NCI-H1048 (cell line): ENCODE measurements at regions not wholly inside any gene's neighbourhood (a gene's known extent, or its start where the extent isn't known, plus 50 kb on each side); places are given as distances from the start of the nearest gene placed in this dataset.
"Not testable (repeated sequence)": the region's sequence is repeated elsewhere in the genome, so short reads cannot be mapped to it uniquely, and the experiment has no call there.

Experiments
- DNase-seq: peaks from one replicate; lab custom pipeline; 2025; lab: John Stamatoyannopoulos, UW

DNA sequence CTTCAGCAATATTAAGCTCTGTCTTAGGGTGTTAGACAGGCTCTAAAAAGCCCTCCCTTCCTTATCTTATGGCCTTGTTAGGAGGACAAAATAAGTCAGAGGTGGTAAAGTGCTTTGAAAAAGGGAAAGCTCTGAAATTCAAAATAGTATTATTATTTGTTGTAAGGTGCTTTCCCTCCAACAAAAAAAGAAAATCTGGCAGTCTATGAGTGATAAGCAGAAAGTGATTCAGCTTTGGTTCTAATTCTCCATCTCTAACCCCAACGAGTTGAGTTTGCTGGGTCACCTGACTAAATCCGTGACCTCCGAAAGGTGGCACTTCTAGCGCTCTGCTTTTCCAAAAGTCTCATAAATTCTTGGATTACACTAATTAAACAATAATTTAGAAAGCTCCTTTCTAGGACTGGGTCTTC is 305.1 kb downstream of the BCL2L11 start:
- DNase-seq, result not testable (repeated sequence)

DNA sequence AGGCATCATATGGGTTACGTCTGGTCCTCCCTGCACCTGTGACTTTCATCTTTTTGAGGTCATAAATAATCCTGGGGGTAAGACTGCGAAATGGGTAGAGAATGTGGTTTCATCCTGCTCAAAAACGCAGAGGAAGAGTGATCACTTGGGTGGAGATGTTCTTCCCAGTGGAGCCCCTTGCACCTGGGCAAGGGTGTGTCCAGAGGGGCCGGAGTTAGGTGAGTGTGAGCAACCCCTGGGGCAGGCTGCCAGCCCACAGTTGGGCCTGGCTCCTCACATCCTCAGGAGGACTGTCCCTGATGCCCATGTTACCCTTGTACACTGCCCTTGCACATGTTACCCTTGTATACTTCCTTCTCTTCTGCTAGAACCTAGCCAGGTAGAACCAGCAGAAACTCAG is 306.6 kb downstream of the BCL2L11 start:
- not testable (repeated sequence) for DNase-seq

GRCh38 chr2:111428915-111429314 is 308.2 kb downstream of the BCL2L11 start:
- DNase-seq, result not testable (repeated sequence)

DNA sequence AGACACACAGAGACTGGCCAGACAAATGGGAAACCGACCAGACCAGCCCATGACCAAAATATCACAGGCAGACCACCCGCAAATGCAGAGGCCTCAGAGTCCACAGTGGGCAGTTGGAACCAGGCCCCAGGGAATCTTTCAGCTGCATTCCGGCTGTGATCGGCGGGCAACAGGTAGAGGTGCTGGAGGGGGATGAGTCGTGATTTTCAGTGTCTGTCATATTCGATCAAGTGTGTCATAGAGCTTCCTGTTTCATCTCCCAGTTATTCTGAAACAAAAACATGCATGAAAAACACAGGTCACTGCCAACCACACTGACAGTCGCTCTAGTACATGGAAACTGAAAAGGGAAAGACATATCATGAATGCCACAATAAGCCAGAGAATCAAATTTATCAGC is 308.6 kb downstream of the BCL2L11 start:
- DNase-seq, result not testable (repeated sequence)

DNA sequence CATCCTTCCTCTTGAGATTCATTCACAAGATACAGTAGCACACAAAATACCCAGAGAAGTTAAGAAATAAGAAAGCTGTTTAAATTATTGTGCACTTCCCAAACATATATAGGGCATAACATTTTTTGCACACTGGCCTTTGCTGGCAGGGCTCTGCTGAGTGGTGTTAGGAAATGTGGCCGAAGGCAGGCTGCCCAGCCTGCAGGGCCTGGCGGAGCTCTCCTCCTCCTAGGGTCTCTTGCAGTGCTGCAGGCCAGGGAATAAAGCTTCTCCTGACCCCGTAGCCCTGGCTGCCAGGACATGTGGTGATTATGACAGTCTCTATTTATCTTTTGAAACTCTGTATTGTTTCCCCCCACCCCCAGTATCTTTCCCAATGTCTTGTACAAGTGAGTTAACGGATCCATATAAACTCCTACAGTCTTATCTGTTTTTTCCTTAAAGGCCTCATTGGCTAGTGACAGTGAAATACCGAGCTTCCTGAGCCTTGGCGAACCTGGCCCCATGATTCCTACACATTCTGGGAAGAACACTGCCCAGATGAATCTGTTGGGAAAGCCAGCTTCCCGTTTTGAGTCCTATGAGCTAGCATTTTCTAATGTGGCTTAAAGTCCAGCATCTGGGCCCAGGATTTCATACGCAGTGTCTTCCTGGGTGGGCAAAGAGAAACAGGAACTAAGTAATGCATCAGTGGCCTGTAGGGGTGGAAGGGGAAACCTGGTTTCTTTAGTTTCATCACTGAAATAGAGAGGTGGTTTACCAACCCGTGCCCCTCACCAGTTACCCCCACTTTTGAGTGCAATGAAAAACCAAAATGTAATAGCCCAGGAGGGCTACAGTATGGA is 310.3 kb downstream of the BCL2L11 start:
- not testable (repeated sequence) for DNase-seq

DNA sequence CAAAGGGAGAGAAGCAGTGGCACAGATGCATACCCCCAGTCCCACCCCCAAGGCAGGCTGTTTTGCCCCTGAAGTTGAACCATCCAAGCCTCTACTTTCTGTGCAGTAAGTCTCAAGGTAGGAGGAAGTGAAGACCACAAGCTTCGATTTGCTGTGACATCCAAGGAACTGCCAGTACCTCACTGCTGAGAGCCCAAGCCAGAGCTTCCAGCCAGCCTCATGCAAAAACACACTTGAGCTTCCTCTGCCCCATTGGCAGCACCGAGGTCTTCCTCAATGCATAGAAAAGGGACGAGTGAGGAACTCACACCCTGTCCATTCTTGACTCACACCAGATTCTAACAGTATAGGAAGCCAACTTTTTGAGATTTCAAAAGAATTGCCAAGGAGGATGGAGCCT is 311.7 kb downstream of the BCL2L11 start:
- DNase-seq, result not testable (repeated sequence)

DNA sequence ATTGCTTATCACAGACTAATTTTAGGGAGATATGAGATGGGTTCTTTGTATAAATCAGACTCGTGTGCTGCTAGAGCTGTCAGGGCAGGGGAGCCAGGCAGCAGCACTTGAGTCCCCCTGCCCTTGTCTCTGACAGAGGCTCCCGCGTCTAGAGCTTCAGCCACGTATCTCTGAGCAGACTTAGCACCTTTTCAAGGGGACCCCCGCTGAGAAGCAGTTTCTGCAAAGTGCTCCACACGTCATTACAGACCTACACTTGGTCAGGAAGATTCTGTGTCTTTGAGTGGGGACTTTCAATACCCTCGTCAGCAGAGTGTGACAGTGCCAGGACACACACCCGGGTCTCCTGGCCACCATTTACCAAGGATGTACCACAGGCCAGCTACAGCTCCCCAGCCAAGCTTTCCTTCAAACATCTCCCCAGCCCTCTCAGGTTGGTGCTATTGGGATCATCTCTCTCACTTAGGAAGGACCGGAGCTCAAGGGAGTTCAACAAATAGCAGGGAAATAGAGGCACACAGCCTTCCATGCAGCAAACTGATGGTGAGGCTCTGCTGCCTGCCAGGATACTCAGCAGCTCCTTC is 312.3 kb downstream of the BCL2L11 start:
- not testable (repeated sequence) for DNase-seq

DNA sequence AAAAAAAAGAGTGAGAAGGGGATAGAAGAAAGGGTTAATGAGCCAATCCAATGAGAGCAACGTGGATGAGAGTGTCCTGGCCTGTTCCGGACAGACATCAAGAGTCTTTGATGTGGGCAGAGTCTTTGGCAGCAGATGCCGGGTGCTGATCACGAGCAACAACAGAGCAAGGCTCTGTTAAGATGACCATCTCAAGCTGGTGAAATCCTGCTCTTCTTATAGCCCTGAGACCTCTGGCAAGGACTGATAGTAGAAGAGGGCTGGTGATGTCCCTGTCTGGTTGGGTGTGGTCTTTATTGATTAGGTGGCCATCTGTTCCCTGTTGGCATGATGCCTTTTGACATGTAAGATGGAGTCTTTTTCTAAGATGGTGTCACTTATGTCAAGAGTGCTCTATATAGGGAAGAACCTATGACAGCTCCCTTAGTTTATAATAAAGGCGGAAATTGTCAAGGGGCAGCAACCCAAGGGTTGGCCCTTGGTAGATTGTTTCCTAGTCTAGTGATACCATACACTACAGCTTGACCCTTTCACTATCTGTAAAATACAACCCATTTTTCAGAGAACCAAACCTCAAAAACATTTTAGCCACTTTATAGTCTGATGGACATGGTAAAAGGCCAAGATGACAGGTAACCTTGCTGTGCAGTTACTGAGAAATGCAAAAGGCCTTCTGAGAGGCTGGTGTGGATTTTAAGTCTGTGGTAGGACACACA is 313.3 kb downstream of the BCL2L11 start:
- DNase-seq, result not testable (repeated sequence)

DNA sequence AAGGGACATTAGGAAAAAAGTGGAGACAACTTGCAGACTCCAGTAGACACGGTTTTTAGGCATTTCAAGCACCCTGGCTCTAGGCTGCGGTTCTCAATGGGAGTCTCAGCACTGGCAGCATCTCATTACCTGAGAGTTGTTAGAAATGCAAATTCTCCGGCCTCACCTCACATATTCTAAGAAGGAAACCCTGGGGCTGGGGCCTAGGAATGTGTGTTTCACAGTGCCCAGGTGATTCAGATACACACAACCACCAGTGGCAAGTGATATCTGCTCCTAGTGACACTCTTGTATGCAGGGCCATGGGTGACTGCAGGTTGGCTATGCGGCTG is 313.9 kb downstream of the BCL2L11 start:
- not testable (repeated sequence) for DNase-seq

DNA sequence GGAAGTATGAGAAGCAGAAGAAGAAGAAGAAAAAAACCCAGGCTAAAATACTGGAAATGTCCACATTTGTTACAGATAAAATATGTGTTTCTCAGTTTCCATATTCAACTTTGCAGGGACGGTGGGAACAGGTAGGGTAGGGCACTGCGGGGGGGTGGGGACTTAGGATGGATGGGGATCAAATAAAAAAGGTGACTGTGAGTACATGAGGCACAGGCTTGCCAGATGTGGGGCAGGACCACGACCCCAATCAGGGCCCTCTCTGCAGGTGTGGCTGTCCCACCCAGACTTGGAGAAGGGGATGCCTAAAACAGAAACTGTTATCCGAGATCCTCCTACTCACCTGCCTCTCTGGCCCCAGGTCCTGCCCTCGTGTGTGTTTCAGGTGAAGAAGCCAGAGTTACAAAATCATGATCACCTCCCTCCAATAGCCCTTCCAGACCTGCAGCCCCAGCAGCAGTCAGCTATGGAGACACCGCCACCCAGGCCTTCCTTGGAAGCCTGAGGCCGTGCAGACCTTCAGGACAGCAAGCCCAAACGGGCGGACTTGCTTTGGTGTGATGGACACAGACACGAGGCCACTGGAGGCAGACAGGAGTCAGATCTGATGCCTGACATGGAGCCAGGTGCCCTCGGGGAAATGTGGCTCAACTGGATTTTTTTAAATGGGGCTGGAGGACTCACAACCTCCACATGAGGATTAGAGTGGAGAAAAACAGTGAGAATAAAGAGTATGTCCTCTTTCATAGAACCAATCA is 315.0 kb downstream of the BCL2L11 start:
- DNase-seq, result not testable (repeated sequence)

DNA sequence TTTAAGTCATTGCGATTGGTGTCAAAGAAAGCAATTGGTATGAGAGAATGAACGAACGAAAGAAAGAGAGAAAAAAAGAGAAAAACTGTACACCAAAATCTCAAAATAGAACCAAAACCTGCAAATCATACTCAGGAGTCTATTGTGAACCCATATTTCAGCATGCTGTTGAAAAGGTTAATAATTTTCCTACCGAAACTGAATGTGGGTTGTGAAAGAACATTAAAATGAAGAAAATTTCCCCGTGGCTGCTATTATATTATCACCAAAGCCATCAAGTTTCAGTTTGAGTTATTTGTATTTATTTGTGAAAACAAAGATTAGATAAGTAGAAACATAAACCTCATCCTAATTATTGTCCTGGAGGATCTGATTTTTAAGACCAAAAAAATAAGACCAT is 315.7 kb downstream of the BCL2L11 start:
- DNase-seq, result not testable (repeated sequence)

- DNase-seq, result not testable (repeated sequence)
Observed at GRCh38 chr2:111437288-111437990, 316.7 kb downstream of the BCL2L11 start.

GRCh38 chr2:111438161-111438560 is 317.4 kb downstream of the BCL2L11 start:
- not testable (repeated sequence) for DNase-seq

GRCh38 chr2:111439237-111439636 is 318.5 kb downstream of the BCL2L11 start:
- DNase-seq, result not testable (repeated sequence)

DNA sequence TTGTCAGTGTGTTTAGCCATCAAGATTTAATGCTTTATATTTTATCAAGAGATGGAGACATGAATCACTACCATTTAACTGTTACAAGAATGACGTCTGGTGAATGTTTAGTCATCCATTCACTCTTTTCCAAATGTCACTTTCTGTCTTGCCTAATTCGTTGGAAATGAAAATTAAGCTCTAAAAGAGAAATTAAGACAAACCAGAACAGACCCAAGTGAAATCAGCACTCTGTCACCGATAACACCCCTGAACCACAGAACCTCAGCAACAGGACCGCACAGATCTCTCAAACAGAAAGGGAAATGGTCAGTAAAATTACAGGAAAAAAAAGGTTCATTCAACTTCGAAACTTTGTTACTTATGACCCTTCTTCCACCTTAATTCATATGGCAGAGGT is 320.9 kb downstream of the BCL2L11 start:
- DNase-seq, result not testable (repeated sequence)

DNA sequence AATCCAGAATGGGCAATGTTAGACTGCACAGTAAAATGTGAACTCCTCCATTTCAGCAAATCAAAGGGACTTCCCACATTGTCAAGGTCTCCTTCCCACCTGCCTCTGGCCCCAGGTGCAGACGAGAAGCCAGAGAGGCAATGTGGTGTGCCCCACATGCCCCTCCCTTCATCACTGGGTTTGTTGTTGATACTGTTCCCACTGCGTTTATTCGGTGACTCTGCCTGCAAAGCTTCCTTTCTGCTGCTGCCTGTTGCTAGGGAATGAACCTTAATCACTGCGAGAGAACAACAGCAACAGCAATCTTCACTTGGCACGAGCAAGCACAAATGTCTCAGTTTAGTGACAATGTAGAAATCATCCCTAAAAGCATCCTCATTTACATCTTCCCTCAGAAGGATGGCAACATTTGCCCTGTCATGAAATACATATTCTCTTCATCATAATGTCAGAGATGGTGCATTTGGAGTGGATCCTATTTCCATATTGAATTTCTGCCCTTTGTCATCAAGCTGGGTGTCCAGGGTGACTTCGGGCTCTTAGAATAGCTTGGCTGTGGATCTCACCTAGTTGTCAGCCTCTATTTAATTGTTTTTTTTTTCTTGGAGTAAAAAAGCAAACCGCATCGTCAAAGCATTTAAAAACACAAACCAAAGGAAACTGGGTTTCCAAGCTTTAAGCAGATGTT is 322.2 kb downstream of the BCL2L11 start:
- not testable (repeated sequence) for DNase-seq

- not testable (repeated sequence) for DNase-seq
Observed at GRCh38 chr2:111444516-111444915, 323.8 kb downstream of the BCL2L11 start.

GRCh38 chr2:111445191-111445929 is 324.6 kb downstream of the BCL2L11 start:
- not testable (repeated sequence) for DNase-seq

DNA sequence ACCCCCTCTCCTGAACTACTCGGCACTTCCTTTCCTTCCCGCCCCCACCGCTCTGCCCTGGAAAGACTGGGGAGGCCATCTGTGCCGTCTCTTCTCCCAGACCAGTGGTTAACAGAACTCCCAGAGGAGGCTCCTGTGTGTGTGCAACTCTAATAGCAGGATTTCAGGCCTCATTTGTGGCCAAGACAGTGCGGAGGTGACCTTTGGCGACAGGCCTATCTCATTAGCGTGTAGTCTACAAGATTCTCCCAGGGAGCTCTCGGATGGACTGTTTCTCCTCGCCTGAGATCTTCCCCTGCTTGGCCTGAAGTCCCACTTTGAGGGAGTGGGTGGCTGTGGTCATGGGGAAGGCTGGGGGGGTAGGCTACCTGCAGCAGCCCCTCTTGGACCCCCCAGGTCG is 325.2 kb downstream of the BCL2L11 start:
- not testable (repeated sequence) for DNase-seq

- not testable (repeated sequence) for DNase-seq
Observed at GRCh38 chr2:111447482-111447881, 326.8 kb downstream of the BCL2L11 start.
